Activated CD4-positive, alpha-beta T cell treated with anti-CD3 and anti-CD28 coated beads, Interleukin-2, amount 50 U/mL, for 24 hours (primary cell): ENCODE measurements at regions not wholly inside any gene's neighbourhood (a gene's known extent, or its start where the extent isn't known, plus 50 kb on each side); places are given as distances from the start of the nearest gene placed in this dataset.
"Not testable (repeated sequence)": the region's sequence is repeated elsewhere in the genome, so short reads cannot be mapped to it uniquely, and the experiment has no call there.

Experiments
- DNase-seq, 2 donors: peaks; one replicate each; pipeline ENCODE4 v3.0.0-alpha.2; 2020; ENCODE audit warnings: low read depth in 1 of 2, low spot score in 1 of 2

GRCh38 chr4:178138491-178138890, 696.3 kb upstream of the AGA start:
- DNase-seq: no peak

DNA sequence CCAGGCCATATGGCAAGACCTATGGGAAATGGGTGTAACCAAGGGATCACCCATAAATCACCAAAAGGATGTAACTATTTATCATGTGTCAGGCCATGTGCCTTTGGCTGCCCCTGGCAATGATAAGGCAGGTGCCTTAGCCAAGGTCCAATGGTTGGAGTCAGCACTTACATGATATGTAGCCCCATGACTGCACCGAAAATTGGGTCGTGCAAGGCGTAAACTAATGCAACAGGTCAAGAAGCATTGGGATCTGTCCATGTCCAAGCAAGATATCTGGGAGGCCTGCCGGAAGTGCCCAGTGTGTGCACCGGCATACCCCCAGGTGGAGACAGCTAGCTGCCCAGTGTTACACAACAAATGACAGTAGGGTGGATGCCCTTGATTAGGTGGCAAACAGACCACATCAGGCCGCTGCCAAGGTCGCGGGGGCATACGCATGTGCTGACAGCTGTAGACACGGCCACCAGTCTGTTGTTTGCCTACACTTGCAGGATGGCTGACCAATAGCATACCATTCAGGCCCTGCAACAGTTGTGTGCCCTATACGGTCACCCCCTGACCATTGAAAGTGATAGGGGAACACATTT, 698.2 kb upstream of the AGA start:
- no peak for DNase-seq

GRCh38 chr4:178142724-178143123, 700.5 kb upstream of the AGA start:
- no peak for DNase-seq

DNA sequence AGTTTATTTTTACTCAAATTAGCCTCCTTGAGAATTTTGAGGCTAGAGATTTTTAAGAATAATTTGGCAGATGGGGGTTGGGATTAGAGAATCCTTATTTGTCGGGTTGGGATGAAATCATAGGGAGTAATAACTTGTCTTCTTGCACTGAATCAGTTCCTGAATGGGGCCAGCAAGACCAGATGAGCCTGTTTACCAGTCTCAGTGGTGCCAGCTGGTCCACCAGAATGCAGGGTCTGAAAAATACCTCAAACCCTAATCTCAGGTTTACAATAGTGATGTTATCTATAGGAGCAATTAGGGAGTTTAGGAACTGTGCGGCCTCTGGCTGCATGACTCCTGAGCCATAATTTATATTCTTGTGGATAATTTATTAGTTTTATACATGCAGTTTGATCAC, 705.9 kb upstream of the AGA start:
- no peak for DNase-seq

DNA sequence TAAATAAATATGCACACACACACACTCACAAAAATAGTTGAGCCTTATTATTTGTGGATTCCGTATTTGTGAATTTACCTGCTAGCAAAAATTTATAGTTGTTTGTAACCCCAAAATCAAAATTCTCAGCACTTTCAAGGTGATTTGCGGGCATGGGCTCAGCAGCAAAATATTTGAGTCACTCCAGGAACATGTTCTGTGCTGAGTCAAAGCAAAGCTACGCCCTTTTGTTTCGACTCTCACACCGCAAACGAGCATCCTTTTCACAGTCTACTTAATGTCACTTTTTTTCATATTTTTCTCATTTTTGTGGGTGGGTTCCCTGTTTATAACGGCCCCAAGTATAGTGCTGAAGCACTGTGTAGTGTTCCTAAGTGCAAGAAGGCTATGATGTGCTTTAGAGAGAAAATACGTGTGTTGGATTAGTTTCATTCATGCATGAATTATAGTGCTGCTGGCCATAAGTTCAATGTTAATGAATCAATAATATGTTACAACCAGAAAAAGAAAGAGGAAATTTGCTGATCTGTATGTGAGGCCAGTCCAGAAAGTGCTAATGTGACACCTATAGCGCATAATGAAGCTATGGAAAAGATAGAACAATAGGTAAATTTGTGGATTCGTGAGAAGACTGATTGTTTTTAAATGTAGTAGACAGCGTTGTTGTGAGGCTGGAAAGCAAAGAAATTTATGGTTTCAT, 723.2 kb upstream of the AGA start:
- DNase-seq: no peak

GRCh38 chr4:178165951-178166308, 723.7 kb upstream of the AGA start:
- no peak for DNase-seq

DNA sequence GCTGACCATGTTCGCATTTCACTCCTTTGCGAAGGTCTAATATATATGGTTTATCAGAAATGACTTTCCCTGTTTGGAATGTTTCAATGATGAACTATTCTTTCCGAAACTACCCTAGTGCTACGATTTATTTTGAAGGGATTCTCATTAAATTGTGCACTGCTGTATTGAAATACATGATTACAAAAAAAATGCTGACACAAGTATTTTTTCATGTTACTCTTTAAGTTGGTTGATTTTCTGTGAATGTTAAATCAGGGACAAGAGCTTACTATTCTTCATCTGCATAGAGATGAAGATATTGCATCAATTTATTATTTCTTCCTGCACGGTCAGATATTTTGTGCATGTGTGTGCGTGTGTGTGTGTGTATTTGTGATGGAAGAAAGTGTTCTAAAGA, 731.5 kb upstream of the AGA start:
- DNase-seq: no peak

DNA sequence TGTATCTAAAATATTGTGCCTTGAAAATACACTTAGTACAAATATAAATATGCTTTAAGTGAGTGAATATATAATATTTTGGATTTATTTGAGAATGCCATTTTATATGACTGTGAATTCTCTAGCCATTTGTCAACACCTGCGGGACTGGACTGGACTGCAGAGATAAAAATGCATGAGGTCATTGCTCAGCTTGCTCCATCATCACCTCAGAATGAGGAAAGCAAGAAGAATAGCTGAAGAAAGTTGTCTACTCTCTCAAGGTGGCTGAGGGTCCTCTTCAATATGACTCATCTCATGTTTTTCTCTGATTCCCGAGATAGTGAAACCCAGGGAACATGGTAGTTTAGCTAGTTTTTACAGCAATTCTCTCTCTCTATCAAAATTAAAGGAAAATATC, 732.5 kb upstream of the AGA start:
- DNase-seq: no peak

DNA sequence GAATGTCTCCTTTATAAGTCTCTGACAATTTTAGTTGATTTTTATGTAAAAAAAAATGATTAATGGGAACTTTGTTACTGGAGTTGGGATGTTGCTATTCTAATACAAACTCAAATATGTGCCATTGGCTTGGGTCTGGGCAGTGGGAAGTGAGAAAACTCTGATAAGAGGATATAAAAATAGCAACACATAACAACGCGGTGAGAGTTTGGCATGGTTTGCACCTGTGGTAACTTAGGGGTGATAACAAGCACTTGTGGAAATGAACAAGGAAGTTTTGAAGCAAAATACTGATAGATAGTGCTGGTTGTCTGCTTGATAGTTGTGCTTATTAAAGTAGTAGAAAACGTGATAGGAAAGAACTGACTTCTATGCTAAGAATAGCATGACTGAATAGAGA, 743.3 kb upstream of the AGA start:
- DNase-seq: no peak

GRCh38 chr4:178192611-178193010, 750.4 kb upstream of the AGA start:
- no peak for DNase-seq

DNA sequence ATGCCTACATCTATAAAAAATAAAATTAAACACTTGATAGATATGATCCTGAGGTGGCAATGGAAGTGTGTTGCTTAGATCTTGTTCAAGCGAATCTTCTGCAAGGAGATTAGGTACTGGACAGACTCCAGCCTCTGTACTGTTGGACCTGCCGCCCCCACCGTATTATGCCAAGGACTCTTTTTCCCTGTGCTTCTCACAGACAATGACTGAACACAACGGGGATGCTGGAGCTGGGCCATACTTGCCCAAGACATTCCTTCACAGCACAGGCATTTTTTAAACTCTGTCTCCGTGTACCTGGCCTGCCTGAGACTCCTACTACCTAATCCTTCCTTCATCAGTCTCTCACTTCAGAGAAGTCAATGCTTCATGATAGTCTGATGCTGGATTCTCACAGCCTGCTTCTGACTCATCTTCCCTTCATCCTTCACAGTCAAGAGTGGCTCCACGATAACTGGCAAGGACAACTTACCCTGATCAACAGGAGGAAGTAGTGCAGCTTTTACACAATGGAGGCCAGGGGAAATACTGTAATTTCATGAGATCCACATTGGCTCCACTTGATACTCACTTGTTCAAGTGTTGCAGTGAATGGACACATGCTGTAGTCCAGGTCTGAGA, 754.6 kb upstream of the AGA start:
- no peak for DNase-seq

- DNase-seq: no peak
Measured at GRCh38 chr4:178198691-178199090, 756.5 kb upstream of the AGA start.

GRCh38 chr4:178202422-178202821, 760.2 kb upstream of the AGA start:
- DNase-seq: no peak

GRCh38 chr4:178205826-178206225, 763.6 kb upstream of the AGA start:
- no peak for DNase-seq

DNA sequence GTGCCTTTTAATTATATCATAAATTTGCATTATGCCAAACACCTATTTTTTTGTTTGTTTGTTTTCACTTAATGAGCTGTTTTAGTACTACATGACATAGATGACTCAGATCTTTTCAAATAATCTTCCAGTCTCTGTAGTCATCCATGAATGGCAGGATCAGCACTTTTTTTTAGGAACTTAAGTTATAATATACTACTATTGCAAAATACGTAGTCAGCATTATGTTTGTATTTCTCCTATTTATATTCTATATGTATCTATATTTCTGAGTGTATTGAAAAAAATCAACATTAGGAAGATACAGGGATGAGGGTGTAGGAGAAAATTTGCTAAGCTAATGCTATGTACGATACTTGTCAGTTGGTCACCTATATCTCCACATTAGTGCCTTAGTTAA, 773.1 kb upstream of the AGA start:
- DNase-seq: no peak

DNA sequence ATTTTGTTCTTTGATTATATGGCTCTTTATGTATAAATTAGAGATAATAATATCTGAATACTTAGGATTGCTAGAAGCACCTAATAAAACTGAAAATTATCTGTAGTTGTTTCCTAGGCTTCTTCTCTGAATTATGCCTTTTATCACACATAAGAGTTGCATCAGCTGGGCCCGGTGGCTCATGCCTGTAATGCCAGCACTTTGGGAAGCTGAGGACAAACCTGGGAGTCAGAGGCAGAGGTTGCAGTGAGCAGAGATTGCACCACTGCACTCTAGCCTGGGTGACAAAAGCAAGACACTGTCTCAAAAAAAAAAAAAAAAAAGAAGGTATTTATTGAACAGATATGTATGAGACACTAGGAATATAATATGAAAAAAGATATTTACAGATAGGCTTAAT, 773.5 kb upstream of the AGA start:
- no peak for DNase-seq

DNA sequence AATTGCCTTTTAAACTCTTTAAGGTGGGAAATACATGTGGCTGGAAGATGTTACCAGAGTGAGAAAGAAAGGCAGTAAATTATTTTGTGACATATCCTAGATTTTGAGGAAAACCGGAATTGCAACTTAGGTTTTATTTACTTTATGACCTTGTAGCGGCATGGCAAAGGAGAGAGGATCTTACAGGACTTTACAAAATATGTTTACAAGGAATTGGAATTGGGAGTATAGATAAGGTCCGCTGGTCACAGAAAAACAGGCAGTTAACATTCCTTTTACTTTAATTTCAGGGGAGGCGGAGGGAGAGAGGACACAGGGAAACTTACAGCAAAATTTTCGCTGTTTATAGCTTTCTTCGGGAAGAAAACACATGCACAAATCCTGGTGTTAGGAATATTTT, 784.2 kb upstream of the AGA start:
- DNase-seq: not testable (repeated sequence)

DNA sequence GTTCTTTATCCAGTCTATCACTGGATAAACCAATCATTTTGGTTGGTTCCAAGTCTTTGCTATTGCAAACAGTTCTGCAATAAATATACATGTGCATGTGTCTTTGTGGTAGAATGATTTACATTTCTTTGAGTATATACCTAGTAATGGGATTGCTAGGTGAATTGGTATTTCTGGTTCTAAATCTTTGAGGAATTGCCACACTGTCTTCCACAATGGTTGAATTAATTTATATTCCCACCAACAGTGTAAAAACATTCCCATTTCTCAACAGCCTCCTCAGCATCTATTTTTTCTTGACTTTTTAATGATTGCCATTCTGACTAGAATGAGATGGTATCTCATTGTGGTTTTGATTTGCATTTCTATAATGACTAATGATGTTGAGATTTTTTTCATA, 791.7 kb upstream of the AGA start:
- DNase-seq: no peak

DNA sequence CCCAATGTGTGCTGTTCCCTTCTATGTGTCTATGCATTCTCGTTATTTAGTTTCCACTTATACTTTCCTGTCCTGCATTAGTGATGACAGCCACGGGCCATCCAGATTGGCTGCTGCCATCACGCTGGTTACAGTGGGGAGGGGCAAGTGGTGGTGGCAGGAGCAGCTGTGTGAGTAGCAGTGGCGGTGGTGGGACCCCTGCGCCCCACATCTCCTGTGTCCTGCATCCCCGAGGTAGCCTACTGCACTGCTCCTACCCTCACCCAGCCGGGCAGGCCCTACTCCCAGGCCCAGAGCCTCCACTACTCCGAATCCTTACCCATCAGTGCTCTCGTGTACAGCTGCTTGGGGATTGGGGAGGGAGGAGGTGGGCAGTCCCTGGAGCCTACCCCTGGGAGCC, 798.7 kb upstream of the AGA start:
- no peak for DNase-seq

- no peak for DNase-seq
Measured at GRCh38 chr4:178241601-178242118, 799.4 kb upstream of the AGA start.

DNA sequence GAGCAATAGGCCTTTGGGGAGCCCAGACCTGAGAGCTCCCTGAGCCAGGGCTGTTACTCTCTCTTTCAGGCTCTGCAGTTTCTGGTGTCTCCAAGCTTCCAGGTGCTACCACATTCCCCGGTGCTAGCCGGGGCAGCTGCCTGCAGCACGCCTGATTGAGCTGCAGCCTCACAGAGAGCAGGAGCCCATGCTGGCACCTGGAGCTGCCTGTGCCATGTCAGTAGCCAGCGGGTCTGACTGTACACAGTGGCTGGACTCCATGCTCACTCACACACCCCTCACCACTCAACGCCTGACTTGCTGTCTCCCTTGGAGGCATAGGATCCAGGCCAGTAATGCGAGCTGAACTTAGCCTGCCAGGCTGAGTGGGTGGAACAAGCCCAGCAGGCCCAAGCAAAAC, 800.4 kb upstream of the AGA start:
- no peak for DNase-seq

- DNase-seq: no peak
Measured at GRCh38 chr4:178244785-178245184, 802.5 kb upstream of the AGA start.

- DNase-seq: no peak
Measured at GRCh38 chr4:178255172-178255571, 812.9 kb upstream of the AGA start.
